Tibial artery (tissue), 4 donors: ENCODE measurements at regions not wholly inside any gene's neighbourhood (a gene's known extent, or its start where the extent isn't known, plus 50 kb on each side); places are given as distances from the start of the nearest gene placed in this dataset.

Experiments
- DNase-seq, 2 donors: peaks; one replicate each; pipeline ENCODE4 v3.0.0-alpha.2; 2019
- H3K27ac ChIP-seq, 2 donors: fragments of 200-600 bp; sonication (generic) in 1 of 2; 1 replicate in 1 of 2; 2 replicates in 1 of 2; pipeline ENCODE4 v1.5.1; 2018 to 2019; ENCODE audit warnings: mild to moderate bottlenecking in 1 of 2
- H3K27me3 ChIP-seq, 2 donors: fragments of 200-600 bp; sonication (generic) in 1 of 2; one replicate each; pipeline versions ENCODE4 v1.5.1 to v1.6.0; 2016 to 2019
- H3K36me3 ChIP-seq, 3 donors: fragments of 200-600 bp; sonication (generic) in 2 of 3; one replicate each; pipeline ENCODE4 v1.5.1; 2016 to 2019; ENCODE audit warnings: mild to moderate bottlenecking in 2 of 3
- H3K4me1 ChIP-seq, 4 donors: fragments of 200-600 bp; sonication (generic) in 2 of 4; 1 replicate in 3 of 4; 2 replicates in 1 of 4; pipeline ENCODE4 v1.5.1; 2016 to 2019
- H3K4me3 ChIP-seq, 2 donors: fragments of 200-600 bp; sonication (generic) in 1 of 2; 1 replicate in 1 of 2; 2 replicates in 1 of 2; pipeline ENCODE4 v1.5.1; 2018 to 2019; ENCODE audit warnings: mild to moderate bottlenecking in 2 of 2
- H3K9me3 ChIP-seq, 3 donors: fragments of 200-600 bp; sonication (generic) in 1 of 3; one replicate each; pipeline ENCODE4 v1.5.1; 2016 to 2019
- intact Hi-C: fragments of 100-400 bp; cut with DNase I; formaldehyde crosslinking; loops from one replicate; pipeline ENCODE4 v1.15.0; 2023; ENCODE audit warnings: low total_unique reads
- TF ChIP-seq, protein P1 (sequence below), 2 experiments: fragments of 200-600 bp in 1 of 2; fragments of 450-650 bp in 1 of 2; IDR thresholded peaks; one replicate each; pipeline ENCODE4 v1.5.1; 2017 to 2019; ENCODE audit warnings: antibody characterized with exemption in 2 of 2, mild to moderate bottlenecking in 1 of 2, moderate library complexity in 1 of 2

- intact Hi-C loops = no loop called here
- Histone ChIP-seq H3K36me3 (no peaks in the 10 kb centered on the region), H3K9me3 (peaks cover 0 to 7% (median 0%) of the 10 kb centered on the region in 3 donors), H3K4me1 (no peaks in the 10 kb centered on the region), H3K27ac (no peak overlapping the region), H3K4me3 (no peak overlapping the region), H3K27me3 (no peaks in the 10 kb centered on the region)
- no peak for DNase-seq
- TF ChIP-seq, protein P1, sequence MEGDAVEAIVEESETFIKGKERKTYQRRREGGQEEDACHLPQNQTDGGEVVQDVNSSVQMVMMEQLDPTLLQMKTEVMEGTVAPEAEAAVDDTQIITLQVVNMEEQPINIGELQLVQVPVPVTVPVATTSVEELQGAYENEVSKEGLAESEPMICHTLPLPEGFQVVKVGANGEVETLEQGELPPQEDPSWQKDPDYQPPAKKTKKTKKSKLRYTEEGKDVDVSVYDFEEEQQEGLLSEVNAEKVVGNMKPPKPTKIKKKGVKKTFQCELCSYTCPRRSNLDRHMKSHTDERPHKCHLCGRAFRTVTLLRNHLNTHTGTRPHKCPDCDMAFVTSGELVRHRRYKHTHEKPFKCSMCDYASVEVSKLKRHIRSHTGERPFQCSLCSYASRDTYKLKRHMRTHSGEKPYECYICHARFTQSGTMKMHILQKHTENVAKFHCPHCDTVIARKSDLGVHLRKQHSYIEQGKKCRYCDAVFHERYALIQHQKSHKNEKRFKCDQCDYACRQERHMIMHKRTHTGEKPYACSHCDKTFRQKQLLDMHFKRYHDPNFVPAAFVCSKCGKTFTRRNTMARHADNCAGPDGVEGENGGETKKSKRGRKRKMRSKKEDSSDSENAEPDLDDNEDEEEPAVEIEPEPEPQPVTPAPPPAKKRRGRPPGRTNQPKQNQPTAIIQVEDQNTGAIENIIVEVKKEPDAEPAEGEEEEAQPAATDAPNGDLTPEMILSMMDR (IDR thresholded peaks at IDR 0.05) = no peak
These were observed 422.0 kb upstream of the MON1B start for GRCh38 chr16:76768948-76769347.

DNA sequence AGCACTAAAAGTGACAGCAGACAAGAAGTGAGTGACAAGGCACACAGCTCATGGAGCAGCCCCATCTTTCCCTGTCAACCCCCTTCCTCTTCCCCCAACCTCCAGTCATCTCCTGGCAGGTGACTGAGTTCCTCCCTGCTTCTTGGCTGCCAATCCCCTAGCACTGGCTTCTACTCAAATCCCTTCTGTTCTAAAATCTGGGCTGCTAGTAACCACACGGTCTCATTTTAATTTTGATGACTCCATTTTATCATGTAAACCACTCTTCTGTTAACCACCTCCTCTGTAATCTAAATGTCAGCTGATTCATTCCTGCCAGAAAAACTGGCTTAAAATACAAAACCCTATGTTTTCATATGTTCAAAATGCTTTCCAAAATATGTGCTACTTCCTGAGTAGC lies 419.8 kb upstream of the MON1B start:
- Histone ChIP-seq H3K27ac (no peak overlapping the region), H3K36me3 (no peaks in the 10 kb centered on the region), H3K9me3 (peaks cover 0 to 3% (median 0%) of the 10 kb centered on the region in 3 donors), H3K4me3 (no peak overlapping the region), H3K4me1 (no peaks in the 10 kb centered on the region), H3K27me3 (no peaks in the 10 kb centered on the region)
- intact Hi-C loops = no loop called here
- TF ChIP-seq, protein P1 (IDR thresholded peaks at IDR 0.05) = no peak
- DNase-seq = no peak

GRCh38 chr16:76777721-76778465 lies 413.1 kb upstream of the MON1B start:
- H3K4me3 ChIP-seq = no peak overlapping the region
- H3K27me3 ChIP-seq = no peaks in the 10 kb centered on the region
- no peak overlapping the region for H3K27ac ChIP-seq
- H3K4me1 ChIP-seq = no peaks in the 10 kb centered on the region
- H3K9me3 ChIP-seq = peaks cover 0 to 4% (median 0%) of the 10 kb centered on the region in 3 donors
- TF ChIP-seq, protein P1 (IDR thresholded peaks at IDR 0.05) = no peak
- intact Hi-C loops = no loop called here
- H3K36me3 ChIP-seq = no peaks in the 10 kb centered on the region
- DNase-seq = no peak

DNA sequence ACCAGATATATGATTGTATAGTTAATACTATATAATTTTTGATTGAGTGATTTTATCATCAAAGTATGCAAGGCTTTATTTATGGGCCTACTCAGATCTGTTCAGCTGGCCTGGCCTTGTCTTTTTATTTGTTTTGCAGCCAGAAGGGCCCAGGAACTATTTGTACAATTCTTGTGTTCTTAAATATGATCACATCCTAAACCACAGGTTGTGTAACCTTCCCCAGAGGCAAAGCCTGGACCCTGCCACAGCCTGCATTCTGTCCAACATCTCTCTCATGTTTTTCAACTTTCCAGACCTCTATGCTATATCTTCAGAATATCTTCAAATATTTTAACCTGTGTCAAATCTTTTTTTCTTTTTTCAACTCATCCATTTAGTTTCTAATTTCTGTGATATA lies 410.4 kb upstream of the MON1B start:
- intact Hi-C loops = no loop called here
- H3K27ac ChIP-seq = no peak overlapping the region
- H3K36me3 ChIP-seq = no peaks in the 10 kb centered on the region
- DNase-seq = no peak
- no peaks in the 10 kb centered on the region for H3K27me3 ChIP-seq
- H3K4me1 ChIP-seq = no peaks in the 10 kb centered on the region
- TF ChIP-seq, protein P1 (IDR thresholded peaks at IDR 0.05) = no peak
- H3K4me3 ChIP-seq = no peak overlapping the region
- H3K9me3 ChIP-seq = peaks cover 0 to 4% (median 0%) of the 10 kb centered on the region in 3 donors

DNA sequence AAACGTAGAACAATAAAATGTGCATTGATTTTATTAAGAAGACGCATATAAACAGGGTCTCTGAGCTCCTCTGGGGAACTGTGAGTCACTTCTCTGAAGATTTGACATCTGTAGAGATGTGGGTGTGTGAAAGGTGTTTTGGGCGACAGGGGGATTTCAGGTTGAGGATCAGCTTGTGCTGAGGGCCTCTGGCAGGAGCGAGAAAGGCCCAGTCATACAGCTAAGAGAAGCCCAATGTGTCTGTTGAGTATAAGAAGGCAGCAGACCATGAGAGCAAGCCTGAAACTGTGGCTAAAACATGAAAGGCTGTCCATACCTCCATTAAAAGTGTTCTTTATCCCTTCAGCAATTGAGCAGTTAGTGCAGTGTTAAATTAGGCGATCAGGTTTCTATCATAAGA lies 406.5 kb upstream of the MON1B start:
- no peaks in the 10 kb centered on the region for H3K4me1 ChIP-seq
- peaks cover 0 to 4% (median 0%) of the 10 kb centered on the region in 3 donors for H3K9me3 ChIP-seq
- intact Hi-C loops = no loop called here
- no peak overlapping the region for H3K27ac ChIP-seq
- TF ChIP-seq, protein P1 (IDR thresholded peaks at IDR 0.05) = no peak
- no peak overlapping the region for H3K4me3 ChIP-seq
- no peaks in the 10 kb centered on the region for H3K27me3 ChIP-seq
- no peak for DNase-seq
- H3K36me3 ChIP-seq = no peaks in the 10 kb centered on the region
